CD4-positive, alpha-beta T cell treated with Interferon alpha-2 for 1 hour (primary cell): ENCODE measurements at regions not wholly inside any gene's neighbourhood (a gene's known extent, or its start where the extent isn't known, plus 50 kb on each side); places are given as distances from the start of the nearest gene placed in this dataset.
"Not testable (repeated sequence)": the region's sequence is repeated elsewhere in the genome, so short reads cannot be mapped to it uniquely, and the experiment has no call there.

Experiments used
- DNase-seq, 2 donors: peaks; one replicate each; pipeline ENCODE4 v3.0.0-alpha.2; 2020 to 2022

GRCh38 chr22:44574640-44575380, 76.8 kb upstream of the RTL6 start:
- DNase-seq: no peak

GRCh38 chr22:44574057-44574639, 76.1 kb upstream of the RTL6 start:
- no peak for DNase-seq

GRCh38 chr22:44573451-44573850, 75.4 kb upstream of the RTL6 start:
- DNase-seq: no peak

- no peak for DNase-seq
Observed at GRCh38 chr22:44572414-44573207, 74.6 kb upstream of the RTL6 start.

GRCh38 chr22:44571566-44572413, 73.8 kb upstream of the RTL6 start:
- no peak for DNase-seq

GRCh38 chr22:44570476-44571445, 72.7 kb upstream of the RTL6 start:
- DNase-seq: no peak

GRCh38 chr22:44569561-44569991, 71.5 kb upstream of the RTL6 start:
- no peak for DNase-seq

GRCh38 chr22:44567846-44568493, 69.9 kb upstream of the RTL6 start:
- peak; percentile 47 to 64 for DNase-seq

- DNase-seq: not testable (repeated sequence)
Observed at GRCh38 chr22:44567378-44567841, 69.4 kb upstream of the RTL6 start.

- no peak for DNase-seq
Observed at GRCh38 chr22:44566911-44567310, 68.9 kb upstream of the RTL6 start.

GRCh38 chr22:44562651-44563050, 64.6 kb upstream of the RTL6 start:
- DNase-seq: not testable (repeated sequence)

GRCh38 chr22:44561139-44561840, 63.3 kb upstream of the RTL6 start:
- DNase-seq: no peak

- peak in 1 of 2 donors; percentile 11 for DNase-seq
Observed at GRCh38 chr22:44558671-44559070, 60.6 kb upstream of the RTL6 start.

- DNase-seq: not testable (repeated sequence)
Observed at GRCh38 chr22:44557872-44558271, 59.8 kb upstream of the RTL6 start.

- no peak for DNase-seq
Observed at GRCh38 chr22:44557064-44557748, 59.2 kb upstream of the RTL6 start.

- DNase-seq: no peak
Observed at GRCh38 chr22:44555597-44555996, 57.6 kb upstream of the RTL6 start.

GRCh38 chr22:44555046-44555445, 57.0 kb upstream of the RTL6 start:
- DNase-seq: no peak

- no peak for DNase-seq
Observed at GRCh38 chr22:44554411-44554810, 56.4 kb upstream of the RTL6 start.

- DNase-seq: peak; percentile 20 to 28
Observed at GRCh38 chr22:44550711-44551491, 52.9 kb upstream of the RTL6 start.
